ENCODE measurements at regions not wholly inside any gene's neighbourhood (a gene's known extent, or its start where the extent isn't known, plus 50 kb on each side); places are given as distances from the start of the nearest gene placed in this dataset.

DNA sequence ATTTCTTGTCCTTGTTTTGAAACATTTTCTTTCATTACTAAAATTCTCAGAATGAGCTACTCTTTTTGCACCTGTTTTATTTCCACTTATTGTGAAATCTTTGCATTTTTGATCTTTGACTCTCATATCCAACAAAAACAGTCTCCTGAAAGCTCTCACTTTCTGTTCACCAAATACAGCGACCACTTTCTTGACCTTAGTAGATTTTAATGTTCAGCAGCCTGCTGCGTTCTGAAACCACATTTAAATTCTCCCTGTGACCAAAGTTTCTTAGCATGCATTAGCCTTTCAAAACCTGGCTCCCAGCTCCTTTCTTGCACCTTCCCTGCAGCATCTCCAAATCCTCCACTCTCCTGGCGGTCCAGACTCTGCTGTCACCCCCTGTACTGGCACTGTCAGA, 404.4 kb upstream of the PDE3A start:
- no peak for DNase-seq

DNA sequence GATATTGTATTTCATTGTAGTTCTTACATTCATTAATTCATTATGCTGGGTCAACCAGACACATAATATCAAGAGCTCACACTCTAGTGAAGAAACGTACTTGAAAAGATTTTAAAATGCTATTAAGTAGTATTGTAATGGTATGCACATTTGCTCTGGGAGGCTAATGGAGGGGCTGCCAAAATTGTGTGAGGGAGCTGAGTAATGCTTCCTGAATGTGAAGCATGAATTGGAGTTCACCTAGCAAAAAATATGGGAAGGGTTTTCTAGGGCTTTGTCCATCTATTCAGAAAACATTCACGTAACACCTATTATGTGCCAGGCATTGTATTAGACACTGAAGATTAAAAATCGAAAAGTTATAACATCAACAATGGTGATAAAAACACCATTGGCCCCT, 403.8 kb upstream of the PDE3A start:
- no peak for DNase-seq

DNA sequence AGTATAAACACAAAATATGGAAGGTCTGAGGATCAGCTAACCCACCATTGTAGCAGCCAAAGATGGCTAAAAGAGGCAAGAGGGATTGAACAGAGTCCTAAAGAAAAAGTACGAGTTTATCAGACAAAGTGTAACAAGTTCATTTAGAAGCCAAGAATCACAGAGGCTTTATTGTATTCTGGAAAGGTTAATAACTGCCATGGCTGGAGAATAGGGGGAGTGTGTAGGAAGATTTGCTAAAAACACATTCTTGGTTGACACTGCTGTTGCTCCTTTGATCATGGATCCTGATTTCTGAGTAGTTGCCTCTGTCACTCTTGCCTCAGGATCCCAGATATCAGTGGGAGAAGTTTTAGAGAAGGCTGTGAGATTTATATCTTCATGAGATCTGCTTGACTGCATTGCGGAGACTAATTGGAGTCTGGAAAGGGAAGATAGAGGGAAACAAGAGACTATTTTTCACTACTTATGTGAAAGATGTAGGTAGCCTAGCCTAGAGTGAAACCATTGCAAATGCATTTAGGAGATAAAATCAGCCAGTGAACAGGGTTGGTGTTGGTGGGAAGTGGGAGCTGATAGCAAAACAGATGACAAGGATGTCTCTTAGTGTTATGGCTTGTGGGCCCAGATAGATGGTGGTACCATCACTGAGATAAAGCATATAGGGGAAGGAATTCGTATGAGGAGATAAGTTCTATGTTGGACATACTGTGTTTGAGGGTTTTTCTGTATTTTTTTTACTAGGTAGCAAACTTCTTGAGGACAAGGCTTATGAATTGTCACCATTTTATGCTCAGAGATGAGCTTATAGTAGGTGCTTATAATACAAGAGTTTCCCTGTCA, 402.9 kb upstream of the PDE3A start:
- DNase-seq: no peak

GRCh38 chr12:19967001-19967400, 401.3 kb upstream of the PDE3A start:
- peak; percentile 4 for DNase-seq

DNA sequence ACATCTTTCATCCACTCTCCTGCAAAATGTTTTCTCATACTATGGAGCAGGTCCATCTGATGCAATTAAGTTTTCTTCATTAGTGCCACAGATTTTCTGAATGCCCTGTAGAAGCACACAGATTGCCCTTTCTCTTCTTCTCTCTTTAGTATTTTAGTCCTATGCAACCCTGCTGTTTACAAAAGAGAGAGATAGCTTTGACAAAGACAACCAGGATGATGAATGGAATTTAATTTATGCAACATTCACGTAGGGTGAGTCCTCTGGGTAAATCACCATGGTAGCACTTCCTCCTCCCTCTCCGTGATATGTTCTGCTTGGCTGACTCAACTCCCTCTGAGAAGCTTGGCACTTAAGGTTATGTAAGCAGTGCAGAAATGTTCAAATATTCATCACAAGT, 400.9 kb upstream of the PDE3A start:
- DNase-seq: peak; percentile 20

- DNase-seq: no peak
These were observed 398.2 kb upstream of the PDE3A start for GRCh38 chr12:19970116-19970515.

GRCh38 chr12:19970821-19971220, 397.5 kb upstream of the PDE3A start:
- DNase-seq: no peak

DNA sequence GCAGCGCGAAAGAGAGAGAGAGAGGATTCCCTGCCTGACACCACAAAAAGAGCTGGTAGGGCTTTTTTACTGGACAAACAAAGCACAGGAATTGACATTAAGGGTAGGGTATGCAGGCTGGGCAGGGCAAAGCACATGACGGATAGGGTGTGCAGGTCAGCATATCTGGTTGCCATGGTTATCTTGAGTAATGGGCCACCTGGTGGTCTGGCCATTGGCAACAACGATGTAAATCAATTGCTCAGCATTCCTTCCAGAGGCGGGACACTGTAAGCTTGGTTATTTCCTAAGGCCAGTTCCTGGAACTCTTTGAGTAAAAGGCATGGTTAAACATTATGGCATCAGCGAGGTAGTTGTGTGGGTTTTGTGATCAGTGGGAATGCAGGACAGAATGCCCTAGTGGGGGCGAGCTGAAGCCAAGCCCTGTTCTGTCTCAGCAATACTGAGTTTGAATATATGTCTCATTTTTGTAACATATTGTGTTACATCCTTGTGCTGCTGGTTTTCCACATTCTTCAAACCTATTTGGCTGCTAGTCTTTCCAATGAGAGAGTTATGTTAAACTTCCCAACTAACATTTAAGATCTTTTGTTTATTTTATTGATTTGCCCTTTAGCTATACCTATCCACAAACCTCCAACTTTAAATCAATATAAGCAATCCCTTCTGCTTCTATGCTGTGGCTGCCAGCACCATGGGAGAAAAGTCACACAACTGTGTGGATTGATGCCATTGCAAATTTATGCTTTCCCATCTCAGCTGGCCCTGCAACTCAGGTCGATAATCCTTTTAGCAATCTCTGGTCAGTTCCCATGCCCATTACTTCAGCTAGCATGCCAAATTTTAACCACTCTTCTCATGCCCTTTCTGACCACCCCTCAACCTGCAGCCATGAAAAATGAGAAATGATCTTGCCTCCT, 396.7 kb upstream of the PDE3A start:
- no peak for DNase-seq

- DNase-seq: no peak
These were observed 395.7 kb upstream of the PDE3A start for GRCh38 chr12:19972325-19973288.

GRCh38 chr12:19978193-19978592, 390.1 kb upstream of the PDE3A start:
- no peak for DNase-seq

DNA sequence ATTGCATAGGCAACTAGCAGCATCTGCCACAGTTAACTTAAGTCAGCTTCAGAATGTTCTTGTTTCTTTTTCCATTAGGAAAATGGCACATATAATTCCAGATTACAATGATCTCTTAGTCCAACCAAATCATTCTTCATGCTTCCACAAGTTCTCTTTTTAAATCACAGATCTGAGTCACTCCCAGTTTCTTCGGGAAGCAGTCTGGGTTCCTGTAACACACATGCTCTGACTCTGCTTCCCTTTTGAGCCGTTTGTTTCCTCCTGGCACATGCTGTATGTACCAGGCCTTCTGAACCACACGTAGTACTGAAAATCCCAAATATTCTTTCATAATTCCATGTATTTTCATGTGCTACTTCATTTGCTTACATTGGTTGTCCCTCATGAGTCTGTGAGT, 388.8 kb upstream of the PDE3A start:
- DNase-seq: no peak

GRCh38 chr12:19981944-19982343, 386.4 kb upstream of the PDE3A start:
- no peak for DNase-seq

- no peak for DNase-seq
These were observed 380.3 kb upstream of the PDE3A start for GRCh38 chr12:19988001-19988400.

DNA sequence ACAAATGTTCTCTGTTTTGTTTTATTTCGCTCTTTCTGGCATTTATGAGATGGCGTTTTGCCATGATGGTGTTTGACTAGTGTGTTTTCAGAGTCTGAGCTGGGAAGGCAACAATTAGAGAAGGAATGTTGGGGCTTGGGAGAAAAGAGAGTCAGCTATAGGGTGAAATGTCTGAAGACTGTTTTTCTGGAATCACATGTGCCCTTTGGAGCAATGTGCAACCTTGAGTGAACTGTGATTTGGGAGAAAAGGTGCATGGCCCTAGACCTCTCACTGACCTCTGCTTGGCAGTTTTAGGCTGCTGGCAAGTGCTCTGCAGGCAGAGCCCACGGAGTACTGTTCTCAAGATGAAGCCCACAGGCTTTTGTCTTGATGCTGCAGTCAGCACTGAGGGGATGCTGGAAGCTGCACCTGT, 379.9 kb upstream of the PDE3A start:
- no peak for DNase-seq

DNA sequence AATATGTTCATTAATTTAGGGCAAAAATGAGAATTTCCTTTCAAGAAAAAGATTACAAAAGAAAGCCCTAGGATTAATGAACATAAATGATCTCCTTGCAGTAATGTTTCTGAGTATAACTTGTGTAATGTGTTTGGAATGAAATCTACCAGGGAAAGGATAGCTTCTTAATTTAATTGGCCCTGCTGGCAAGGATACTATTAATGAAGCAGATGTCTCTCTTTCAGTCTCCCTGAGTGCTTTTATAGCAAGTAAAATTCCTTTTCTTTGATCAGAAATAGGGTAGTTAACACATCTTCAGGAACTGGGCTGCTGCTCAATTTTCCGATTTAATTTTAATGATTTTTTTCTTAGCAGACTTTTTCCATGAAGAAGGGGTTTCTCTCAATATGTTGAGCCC, 379.4 kb upstream of the PDE3A start:
- DNase-seq: no peak

GRCh38 chr12:19991146-19991545, 377.2 kb upstream of the PDE3A start:
- no peak for DNase-seq

DNA sequence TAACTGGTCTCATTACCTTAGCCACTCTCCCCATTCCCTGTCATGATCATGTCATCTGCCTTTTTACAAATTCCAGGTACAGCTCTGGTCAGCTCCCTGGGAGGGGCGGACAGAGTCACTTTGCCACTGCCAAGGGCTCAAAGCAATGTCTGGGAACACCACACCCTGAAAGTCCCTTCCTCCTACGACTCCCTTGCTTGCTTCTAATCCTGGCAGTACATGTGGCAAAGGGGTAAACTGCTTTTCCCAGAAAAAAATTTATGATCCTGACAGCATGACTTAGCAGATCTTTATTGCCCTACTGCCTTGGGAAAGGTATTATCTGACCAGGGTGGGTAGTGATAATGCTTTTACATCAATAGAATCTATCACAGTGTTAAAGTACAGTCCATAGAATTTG, 376.0 kb upstream of the PDE3A start:
- no peak for DNase-seq

- DNase-seq: no peak
These were observed 373.4 kb upstream of the PDE3A start for GRCh38 chr12:19994968-19995367.

DNA sequence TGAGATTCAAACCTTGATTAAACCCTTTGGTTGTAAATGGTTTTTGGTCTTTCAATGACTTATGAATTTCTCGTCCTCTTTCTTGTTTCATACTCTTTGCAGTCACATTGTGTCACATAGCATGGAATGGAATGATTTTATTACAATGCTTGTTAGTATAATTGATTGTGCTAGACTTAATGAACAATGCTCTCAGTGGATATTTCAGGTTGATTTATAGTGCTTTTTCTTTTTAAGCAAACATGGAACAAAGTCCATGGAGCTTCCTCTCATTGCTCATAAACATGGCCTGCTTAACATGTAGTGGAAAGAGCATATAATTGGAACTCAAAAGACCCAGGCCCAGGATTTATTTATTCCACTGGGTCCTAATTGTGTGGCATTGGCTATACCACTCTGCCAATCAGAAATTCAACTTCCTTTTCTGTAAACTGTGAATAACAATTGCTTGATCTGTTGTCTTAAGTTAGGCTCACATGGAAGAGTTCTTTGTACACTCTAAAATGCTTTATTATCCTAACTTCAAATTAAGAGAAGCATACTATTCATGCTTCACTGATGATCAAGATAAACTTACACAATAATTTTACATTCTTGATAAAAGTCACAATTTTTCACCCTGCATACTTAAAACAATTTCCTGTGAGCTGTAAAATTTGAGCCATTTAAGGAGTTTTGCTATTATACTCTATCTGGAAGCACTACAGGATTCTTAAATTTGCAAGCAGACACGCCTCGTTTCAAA, 370.5 kb upstream of the PDE3A start:
- no peak for DNase-seq

- DNase-seq: no peak
These were observed 369.9 kb upstream of the PDE3A start for GRCh38 chr12:19998411-19998810.

GRCh38 chr12:19998961-19999804, 369.2 kb upstream of the PDE3A start:
- no peak for DNase-seq

Data from SHP77 treated with DMSO at 0.1 percent for 48 hours (cell line).